NCI-H345 treated with DMSO at 0.1 percent for 48 hours (cell line): ENCODE measurements at regions not wholly inside any gene's neighbourhood (a gene's known extent, or its start where the extent isn't known, plus 50 kb on each side); places are given as distances from the start of the nearest gene placed in this dataset.

Experiments
- DNase-seq: peaks from one replicate; lab custom pipeline; 2025; ENCODE audit not compliant: unreplicated experiment; lab: John Stamatoyannopoulos, UW

DNA sequence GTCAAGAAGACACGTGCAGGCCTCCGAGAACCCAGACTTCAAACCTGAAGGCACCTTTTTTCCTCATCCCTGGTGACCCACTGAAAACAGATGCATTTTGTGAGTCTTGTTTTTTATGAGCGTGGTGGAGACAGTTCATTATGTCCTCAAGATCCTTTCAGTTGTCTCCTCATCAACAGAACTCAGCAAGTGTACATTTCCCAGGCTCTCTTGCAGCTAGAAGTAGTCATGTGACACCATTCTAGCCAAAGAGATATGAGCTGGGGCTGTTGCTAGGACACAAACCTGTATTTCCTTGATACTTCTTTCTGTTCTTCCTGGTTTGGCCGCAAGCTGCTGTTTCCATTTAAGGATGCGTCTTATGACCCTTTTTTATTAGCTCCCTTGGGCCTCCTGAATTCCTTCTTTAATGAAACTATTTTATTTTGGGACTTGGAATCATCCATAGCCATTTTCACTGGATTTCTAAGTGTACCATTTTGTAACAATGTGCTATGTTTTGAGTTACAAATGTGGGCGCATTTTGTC lies 135.7 kb upstream of the FOXF1 start:
- no peak for DNase-seq

GRCh38 chr16:86375364-86375763 lies 135.0 kb upstream of the FOXF1 start:
- DNase-seq, result no peak

DNA sequence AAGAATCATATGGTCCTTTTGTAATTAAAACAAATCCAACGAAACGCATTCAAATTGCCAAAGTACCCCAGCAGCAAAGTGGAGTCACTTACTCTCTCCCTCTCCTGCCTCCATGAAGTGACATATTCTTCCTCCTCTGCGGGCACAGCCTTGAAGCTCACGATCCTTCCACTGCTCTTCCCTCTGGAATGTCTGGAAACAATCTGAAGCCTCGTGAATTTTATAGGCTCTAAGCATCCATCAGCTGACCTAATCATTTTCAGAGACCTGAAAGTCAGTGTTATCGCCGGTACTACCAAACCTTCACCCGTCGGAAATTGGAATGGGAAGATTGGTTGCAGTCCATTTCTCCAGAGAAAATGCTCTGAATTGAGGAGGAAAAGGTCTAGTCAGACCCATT lies 134.5 kb upstream of the FOXF1 start:
- DNase-seq, result no peak

DNA sequence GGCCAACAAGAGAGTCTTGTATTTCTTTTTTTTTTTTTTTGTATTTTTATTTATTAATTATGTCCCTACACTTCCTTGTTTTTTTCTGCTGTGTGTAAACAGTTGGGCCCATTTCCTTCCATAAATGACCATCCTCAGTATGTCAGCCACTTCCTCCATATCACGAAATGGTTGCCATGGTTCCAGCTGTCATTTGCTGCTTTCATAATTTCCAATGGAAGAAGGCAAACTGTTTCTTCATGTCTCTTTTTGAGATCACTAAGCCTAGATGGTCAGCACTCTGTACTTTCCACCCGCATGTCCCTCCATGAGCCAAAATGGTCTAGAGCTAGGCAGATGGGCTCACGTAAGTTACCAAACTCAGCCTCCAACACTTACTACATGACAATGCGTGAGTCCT lies 133.5 kb upstream of the FOXF1 start:
- DNase-seq, result no peak

GRCh38 chr16:86377251-86378022 lies 132.9 kb upstream of the FOXF1 start:
- DNase-seq, result no peak

DNA sequence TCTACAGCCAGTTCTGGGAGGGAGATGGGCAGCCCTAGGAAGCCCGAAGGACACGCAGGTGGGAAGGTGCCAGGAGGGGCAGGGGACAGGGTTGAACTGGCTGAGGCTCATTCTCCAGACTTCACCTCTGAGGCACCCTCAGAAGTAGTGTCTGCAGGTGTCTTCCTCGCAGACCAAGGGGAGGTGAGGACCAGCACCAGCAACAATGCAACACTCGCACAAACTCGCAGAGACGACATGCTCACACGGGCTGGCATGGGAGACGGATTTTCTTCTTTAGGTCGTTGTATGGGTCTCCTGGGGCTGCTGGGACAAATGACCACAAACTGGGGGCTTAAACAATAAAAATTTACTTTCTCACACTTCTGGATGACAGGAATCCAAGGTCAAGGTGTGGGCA lies 132.2 kb upstream of the FOXF1 start:
- DNase-seq, result no peak

- no peak for DNase-seq
These were observed 131.4 kb upstream of the FOXF1 start for GRCh38 chr16:86378831-86379504.

DNA sequence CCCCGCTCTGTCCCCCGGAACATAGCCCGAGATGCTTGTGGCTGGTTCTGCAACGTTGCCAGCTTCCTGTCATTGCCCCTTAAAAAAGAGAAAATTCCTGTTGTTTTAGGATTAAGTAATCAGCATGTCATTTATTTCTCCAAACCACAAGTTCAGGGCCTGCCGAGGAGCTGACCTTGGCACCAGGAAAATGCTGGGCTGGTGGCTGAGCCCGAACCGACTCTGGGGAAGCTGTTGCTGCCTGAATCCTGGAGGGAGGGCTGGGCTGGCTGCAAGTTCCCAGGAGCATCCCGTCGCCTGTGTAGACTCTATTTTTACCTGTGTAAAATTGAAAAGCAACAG lies 130.9 kb upstream of the FOXF1 start:
- DNase-seq, result no peak

- DNase-seq, result no peak
These were observed 130.3 kb upstream of the FOXF1 start for GRCh38 chr16:86380030-86380429.

- DNase-seq, result no peak
These were observed 128.8 kb upstream of the FOXF1 start for GRCh38 chr16:86381491-86381890.

GRCh38 chr16:86382067-86382773 lies 128.1 kb upstream of the FOXF1 start:
- DNase-seq, result no peak

GRCh38 chr16:86382774-86383407 lies 127.4 kb upstream of the FOXF1 start:
- DNase-seq, result no peak

DNA sequence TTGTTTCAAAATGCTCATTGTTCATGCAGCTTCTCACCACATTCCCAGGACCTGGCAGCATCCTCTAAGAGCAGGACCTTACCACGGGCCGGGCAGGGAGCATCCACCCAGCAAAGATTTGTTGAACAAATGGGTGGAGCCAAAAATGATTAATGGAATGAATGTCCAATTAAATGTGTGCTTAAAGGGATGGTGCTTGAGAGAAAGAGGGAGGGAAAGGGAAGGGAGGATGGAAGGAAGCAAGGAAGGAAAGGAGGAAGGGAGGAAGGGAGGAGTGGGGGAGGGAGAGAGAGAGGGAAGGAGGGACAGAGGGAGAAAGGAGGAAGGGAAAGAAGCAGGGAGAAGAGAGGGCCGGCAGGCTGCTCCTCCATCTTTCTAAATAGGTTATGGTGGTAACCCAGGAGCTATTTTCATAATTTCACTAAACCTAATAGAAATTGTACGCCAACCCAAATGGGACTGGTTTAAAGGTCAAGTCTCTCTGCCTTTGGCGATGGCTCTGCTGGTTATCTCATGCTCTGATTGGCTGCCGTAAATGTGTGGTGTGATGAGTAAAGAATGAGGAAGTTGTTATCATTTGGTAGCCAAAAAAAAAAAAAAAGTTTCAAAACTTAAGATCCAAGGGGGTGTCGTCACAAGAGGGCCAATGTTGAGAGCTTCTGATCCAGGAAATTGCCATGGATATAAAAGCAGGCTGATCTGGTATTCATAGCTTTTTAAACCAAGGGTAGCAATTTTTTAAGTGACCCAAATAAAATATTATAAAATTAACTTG lies 126.7 kb upstream of the FOXF1 start:
- no peak for DNase-seq

- no peak for DNase-seq
These were observed 126.1 kb upstream of the FOXF1 start for GRCh38 chr16:86384263-86384649.

- DNase-seq, result no peak
These were observed 125.3 kb upstream of the FOXF1 start for GRCh38 chr16:86384980-86385379.

DNA sequence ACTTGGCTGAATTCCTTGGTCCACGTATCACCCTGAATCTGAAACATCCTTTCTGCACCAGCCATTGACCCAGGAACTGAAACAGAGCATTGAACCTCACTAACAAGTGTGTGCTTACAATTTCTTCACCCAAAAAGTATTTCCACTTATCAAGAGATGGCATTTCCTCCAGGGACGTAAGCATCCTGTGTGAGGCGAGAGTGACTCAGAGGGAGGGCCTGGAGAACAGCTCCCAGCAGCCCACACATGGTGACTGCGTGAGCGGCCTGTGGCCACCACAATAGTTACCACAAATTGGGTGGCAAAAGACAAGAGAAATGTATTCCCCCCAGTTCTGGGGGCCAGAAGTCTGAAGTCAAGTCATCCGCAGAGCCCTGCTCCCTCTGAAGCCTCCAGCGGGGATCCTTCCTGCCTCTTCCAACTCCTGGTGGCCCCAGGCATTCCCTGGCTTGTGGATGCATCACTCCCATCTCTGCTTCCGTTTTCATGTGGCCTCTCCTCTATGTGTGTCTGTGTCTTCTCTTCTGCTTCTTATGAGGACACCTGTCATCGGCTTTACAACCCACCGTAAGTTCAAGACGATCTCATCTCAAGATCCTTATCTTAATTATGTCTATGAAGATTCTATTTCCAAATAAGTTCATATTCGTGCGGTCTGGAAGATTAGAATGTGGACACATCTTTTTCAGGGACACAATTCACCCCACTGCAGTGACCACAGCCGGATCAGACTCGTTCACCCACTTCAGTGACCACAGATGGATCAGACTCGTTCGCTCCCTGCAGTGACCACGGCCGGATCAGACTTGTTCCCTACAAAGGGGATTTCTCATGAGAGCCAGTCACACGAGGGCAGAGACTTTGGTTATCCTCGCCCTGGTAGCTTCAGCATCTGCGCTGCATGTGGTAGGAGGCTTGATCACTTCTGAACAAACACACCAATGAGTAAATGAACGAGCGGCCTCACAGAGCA lies 122.6 kb upstream of the FOXF1 start:
- DNase-seq, result no peak

- DNase-seq, result no peak
These were observed 121.4 kb upstream of the FOXF1 start for GRCh38 chr16:86388976-86389375.

DNA sequence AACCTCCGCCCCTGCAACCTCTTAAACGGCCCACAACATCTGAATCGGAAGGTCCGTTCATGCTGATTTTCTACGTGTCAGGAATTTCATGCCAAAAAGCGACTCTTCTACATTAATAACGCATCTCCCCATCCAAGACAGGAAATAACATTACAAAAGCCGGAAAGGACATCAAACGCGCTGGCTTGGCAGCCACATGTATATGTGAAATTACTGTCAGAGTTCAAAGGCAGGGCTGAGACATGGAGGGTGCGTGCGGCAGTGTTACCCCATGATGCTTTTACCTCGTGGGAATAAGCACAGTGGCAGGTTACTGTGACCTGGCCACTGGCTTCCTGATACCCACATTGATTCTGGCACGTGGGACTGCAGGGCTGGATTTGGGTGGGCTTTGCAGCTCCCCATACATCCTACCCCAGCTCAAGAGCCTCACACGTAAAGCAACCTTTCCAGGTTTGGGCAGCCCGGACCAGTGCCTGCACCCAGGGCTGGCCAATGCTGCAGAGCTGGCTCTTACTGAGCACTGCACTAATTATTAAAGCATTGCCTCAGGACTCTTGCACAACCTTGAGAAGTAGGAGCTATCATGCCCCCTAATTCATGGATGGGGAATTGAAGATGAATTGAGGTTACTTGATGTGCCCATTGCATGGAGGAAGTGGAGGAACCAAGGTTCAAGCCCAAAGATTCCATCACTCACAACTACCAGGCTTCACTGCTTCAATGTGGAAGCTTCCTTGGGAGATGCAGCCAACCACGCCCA lies 120.6 kb upstream of the FOXF1 start:
- no peak for DNase-seq

- DNase-seq, result no peak
These were observed 120.0 kb upstream of the FOXF1 start for GRCh38 chr16:86390335-86390734.
